ENCODE measurements at regions not wholly inside any gene's neighbourhood (a gene's known extent, or its start where the extent isn't known, plus 50 kb on each side); places are given as distances from the start of the nearest gene placed in this dataset.

DNA sequence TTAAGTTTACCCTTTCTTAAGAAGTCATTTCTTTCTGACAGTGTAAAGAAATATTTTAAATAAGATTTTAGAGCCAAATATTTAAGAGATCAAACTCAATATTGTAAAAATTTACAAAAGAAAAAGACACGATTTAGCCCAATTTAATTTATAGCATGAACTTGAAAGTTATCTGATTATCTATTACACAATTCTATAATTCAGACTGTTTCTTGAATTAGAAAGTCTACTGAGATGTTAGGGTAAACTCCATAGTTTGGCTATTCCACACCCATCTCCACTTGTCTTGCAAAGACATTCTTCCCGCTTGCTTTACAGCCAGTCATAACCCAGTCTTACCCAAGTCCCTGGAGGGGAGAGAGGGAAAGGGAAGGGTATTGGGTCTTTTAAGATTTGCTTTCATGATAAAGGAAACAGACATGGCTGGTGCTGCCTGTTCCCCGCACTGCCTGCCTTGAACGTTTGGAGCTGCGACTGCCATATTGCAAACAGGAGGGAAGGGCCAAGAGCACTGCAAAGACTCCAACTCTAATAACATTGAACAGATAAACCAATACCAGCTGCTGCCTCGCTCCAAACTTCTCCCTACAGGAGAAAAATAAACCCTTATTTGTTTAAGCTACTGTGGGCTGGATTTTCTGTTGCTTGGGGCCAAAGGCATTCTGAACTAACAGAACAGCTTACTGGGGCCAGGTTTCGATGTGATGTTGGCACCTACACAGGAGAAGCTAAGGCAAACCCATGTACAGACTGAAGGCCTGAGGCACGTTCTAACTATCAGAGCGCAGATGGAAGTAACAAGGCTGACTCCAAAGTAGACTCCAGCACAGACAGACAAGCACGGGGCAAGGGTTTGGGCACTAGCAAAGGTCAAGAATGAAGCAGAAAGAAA lies 552.3 kb upstream of the JARID2 start:
- Histone ChIP-seq H3K36me3 (ENCODE audit: control insufficient read depth, insufficient read depth, low read length) (no peaks in the 10 kb centered on the region), H3K27me3 (ENCODE audit: control insufficient read depth, insufficient read depth, low read length) (no peaks in the 10 kb centered on the region), H3K4me3 (ENCODE audit: low read depth, low read length) (no peak overlapping the region)
- DNase-seq (ENCODE audit: low read depth) = no peak
- no peak for TF ChIP-seq CTCF (IDR thresholded peaks at IDR 0.05; ENCODE audit: insufficient read depth, low read length, poor library complexity, severe bottlenecking)

DNA sequence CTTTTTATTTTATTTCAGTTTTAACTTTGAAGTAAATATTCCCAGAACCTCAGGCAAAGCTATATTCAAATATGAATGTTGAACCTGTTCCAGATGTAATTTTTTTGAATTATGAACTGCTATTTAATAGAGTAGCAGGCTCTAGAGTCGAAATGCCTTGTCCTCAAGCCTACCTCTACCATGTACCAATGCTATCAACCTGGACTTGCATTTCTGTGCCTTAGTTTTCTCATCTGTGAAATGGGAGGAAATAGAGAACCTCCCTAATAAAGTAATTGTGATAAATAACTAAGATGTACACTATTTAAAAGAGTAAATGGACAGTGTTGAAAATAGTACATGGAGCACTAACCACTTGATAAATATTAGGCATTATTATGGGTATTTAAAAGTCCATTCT lies 551.6 kb upstream of the JARID2 start:
- no peak overlapping the region for H3K4me3 ChIP-seq (ENCODE audit: low read depth, low read length)
- no peak for TF ChIP-seq CTCF (IDR thresholded peaks at IDR 0.05; ENCODE audit: insufficient read depth, low read length, poor library complexity, severe bottlenecking)
- DNase-seq (ENCODE audit: low read depth) = no peak
- H3K27me3 ChIP-seq (ENCODE audit: control insufficient read depth, insufficient read depth, low read length) = no peaks in the 10 kb centered on the region
- no peaks in the 10 kb centered on the region for H3K36me3 ChIP-seq (ENCODE audit: control insufficient read depth, insufficient read depth, low read length)

- no peak for TF ChIP-seq CTCF (IDR thresholded peaks at IDR 0.05; ENCODE audit: insufficient read depth, low read length, poor library complexity, severe bottlenecking)
- no peaks in the 10 kb centered on the region for H3K27me3 ChIP-seq (ENCODE audit: control insufficient read depth, insufficient read depth, low read length)
These were observed 550.3 kb upstream of the JARID2 start for GRCh38 chr6:14695579-14695978.

GRCh38 chr6:14696367-14696766 lies 549.5 kb upstream of the JARID2 start:
- Histone ChIP-seq H3K36me3 (ENCODE audit: control insufficient read depth, insufficient read depth, low read length) (no peaks in the 10 kb centered on the region), H3K27me3 (ENCODE audit: control insufficient read depth, insufficient read depth, low read length) (no peaks in the 10 kb centered on the region), H3K4me3 (ENCODE audit: low read depth, low read length) (no peak overlapping the region)
- DNase-seq (ENCODE audit: low read depth) = no peak
- TF ChIP-seq CTCF (IDR thresholded peaks at IDR 0.05; ENCODE audit: insufficient read depth, low read length, poor library complexity, severe bottlenecking) = no peak

More at GRCh38 chr6:14695579-14695978, 550.3 kb upstream of the JARID2 start:
- Histone ChIP-seq H3K4me3 (ENCODE audit: low read depth, low read length) (no peak overlapping the region), H3K36me3 (ENCODE audit: control insufficient read depth, insufficient read depth, low read length) (no peaks in the 10 kb centered on the region)
- no peak for DNase-seq (ENCODE audit: low read depth)

DNA sequence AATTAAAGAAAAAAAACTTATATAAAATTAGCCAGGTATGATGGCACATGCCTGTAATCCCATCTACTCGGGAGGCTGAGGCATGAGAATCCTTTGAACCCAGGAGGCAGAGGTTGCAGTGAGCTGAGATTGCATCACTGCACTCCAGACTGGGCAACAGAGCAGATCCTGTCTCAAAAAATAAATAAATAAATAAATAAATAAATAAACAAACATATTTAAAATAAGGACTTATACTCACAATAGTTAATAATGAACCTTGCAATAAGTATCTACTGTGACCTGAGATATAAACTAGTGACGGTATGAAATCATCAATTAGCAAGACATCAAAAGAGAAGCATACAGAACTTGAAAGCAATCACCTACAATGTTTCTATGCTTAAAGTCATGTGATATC lies 548.4 kb upstream of the JARID2 start:
- Histone ChIP-seq H3K27me3 (ENCODE audit: control insufficient read depth, insufficient read depth, low read length) (no peaks in the 10 kb centered on the region), H3K4me3 (ENCODE audit: low read depth, low read length) (no peak overlapping the region), H3K36me3 (ENCODE audit: control insufficient read depth, insufficient read depth, low read length) (no peaks in the 10 kb centered on the region)
- DNase-seq (ENCODE audit: low read depth) = no peak
- TF ChIP-seq CTCF (IDR thresholded peaks at IDR 0.05; ENCODE audit: insufficient read depth, low read length, poor library complexity, severe bottlenecking) = no peak
